ENCODE measurements at regions not wholly inside any gene's neighbourhood (a gene's known extent, or its start where the extent isn't known, plus 50 kb on each side); places are given as distances from the start of the nearest gene placed in this dataset.

DNA sequence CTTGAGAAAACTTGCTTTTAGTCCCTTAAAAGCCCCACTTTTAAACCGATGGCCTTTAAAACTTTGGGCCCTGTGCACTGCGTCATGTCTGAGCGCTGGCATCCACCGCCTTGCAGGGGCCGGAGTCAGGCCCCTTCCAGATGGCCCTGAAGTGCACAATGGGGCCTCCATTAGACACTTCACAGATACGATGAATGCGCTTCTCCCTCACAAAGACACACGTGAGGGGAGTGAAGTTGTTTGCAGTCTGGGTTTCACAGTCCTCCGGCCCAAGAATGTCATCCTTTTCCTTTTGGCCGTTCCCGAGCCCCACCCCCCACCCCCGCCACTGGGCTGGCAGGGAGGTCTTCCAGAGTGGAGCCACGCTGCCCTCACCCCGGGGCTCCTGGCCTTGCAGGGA is 415.1 kb upstream of the SALL3 start:
- no peak for TF ChIP-seq TAF1 (IDR thresholded peaks at IDR 0.05; ENCODE audit: borderline replicate concordance, insufficient read depth, low read length)
- no peak for TF ChIP-seq POLR2AphosphoS5 (IDR thresholded peaks at IDR 0.05; ENCODE audit: low read depth, low read length)
- no peak for TF ChIP-seq REST (IDR thresholded peaks at IDR 0.05; ENCODE audit: insufficient read depth in 1 of 2, low read depth in 2 of 2, low read length in 2 of 2)
- TF ChIP-seq SIN3A (IDR thresholded peaks at IDR 0.05; ENCODE audit: borderline replicate concordance, insufficient read depth, low read length), result no peak
